AG04450 (cell line): ENCODE measurements at regions not wholly inside any gene's neighbourhood (a gene's known extent, or its start where the extent isn't known, plus 50 kb on each side); places are given as distances from the start of the nearest gene placed in this dataset.

Source experiments
- CTCF ChIA-PET: fragments of 300-600, 350-600 bp; formaldehyde crosslinking; extraction: SDS; loops from one replicate; lab custom pipeline; 2022; ENCODE audit warnings: antibody characterized with exemption, inconsistent platforms; lab: Charles Lee
- POLR2A ChIA-PET: fragments of 350-600 bp; formaldehyde crosslinking; extraction: SDS; loops from one replicate; lab custom pipeline; 2021; ENCODE audit warnings: antibody characterized with exemption, inconsistent platforms; lab: Yijun Ruan, JAX
- DNase-seq: peaks from one replicate; pipeline ENCODE4 v3.0.0-alpha.2; 2011; ENCODE audit warnings: low read depth, low spot score
- H3K27ac ChIP-seq: one replicate; pipeline ENCODE4 v1.5.1; 2012; ENCODE audit warnings: low read depth, low read length, control low read depth
- H3K27me3 ChIP-seq: one replicate; pipeline ENCODE4 v1.6.0; 2012; ENCODE audit warnings: low read length; ENCODE audit not compliant: control insufficient read depth, insufficient read depth
- H3K4me3 ChIP-seq: 2 replicates; pipeline ENCODE4 v1.5.1; 2011; ENCODE audit warnings: mild to moderate bottlenecking, low read depth, low read length, control low read depth
- H3K9me3 ChIP-seq: 2 replicates; pipeline ENCODE4 v1.5.1; 2012; ENCODE audit warnings: low read length; ENCODE audit not compliant: control insufficient read depth, insufficient read depth
- TF ChIP-seq, protein P1 (sequence below): IDR thresholded peaks from 2 replicates; pipeline ENCODE4 v1.5.1; 2011; ENCODE audit warnings: low read depth, low read length, control low read depth, inconsistent platforms

DNA sequence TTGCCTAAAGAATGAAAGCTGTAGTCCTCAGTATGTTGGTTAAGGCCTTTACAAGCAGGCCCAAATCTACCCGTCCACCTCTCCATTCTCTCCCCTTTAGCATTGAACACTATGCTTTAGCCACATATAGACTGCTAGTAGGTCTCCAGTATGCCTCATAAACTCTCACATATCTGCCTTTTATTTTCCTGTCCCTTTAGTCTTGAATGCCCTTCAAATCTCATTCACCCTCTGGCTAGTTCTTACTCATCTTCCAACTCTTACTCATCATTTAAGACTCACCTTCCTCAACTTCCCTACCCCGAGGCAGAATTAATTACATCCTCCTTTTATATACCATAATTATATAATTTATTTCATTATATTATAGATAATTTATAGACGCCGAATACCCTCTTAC lies 78.7 kb upstream of the TSPAN2 start:
- DNase-seq = no peak
- H3K4me3 ChIP-seq = no peak overlapping the region
- no peaks in the 10 kb centered on the region for H3K27me3 ChIP-seq
- no peaks in the 10 kb centered on the region for H3K9me3 ChIP-seq
- TF ChIP-seq, protein P1, sequence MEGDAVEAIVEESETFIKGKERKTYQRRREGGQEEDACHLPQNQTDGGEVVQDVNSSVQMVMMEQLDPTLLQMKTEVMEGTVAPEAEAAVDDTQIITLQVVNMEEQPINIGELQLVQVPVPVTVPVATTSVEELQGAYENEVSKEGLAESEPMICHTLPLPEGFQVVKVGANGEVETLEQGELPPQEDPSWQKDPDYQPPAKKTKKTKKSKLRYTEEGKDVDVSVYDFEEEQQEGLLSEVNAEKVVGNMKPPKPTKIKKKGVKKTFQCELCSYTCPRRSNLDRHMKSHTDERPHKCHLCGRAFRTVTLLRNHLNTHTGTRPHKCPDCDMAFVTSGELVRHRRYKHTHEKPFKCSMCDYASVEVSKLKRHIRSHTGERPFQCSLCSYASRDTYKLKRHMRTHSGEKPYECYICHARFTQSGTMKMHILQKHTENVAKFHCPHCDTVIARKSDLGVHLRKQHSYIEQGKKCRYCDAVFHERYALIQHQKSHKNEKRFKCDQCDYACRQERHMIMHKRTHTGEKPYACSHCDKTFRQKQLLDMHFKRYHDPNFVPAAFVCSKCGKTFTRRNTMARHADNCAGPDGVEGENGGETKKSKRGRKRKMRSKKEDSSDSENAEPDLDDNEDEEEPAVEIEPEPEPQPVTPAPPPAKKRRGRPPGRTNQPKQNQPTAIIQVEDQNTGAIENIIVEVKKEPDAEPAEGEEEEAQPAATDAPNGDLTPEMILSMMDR = no peak
- POLR2A ChIA-PET = no interaction called here
- peak overlapping the region; percentile 22 for H3K27ac ChIP-seq
- CTCF ChIA-PET = no interaction called here

DNA sequence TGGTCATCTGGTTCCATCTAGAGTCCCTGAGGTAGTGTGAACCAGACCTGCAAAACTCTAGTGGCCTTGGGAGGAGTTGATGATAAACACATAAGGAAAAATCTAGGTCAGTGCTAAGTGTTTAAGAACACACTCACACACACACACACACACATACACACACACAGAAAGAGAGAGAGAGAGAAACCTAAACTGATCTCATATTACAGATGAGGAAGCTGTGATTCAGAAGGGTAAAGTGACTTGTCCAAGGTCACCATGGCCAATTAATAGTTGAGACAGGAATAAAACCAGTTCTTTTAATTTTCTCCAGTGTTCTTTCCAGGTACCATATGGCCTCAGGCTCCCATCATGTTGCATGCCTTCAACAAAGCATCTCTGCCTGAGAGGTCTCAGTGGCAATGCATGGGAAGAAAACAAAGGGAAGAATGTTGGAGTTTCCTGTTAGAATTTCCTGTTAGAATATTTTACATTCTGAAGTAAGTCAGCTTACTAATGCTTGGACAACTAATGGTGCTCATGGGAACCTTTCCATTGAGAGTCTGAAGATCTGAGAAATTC lies 77.3 kb upstream of the TSPAN2 start:
- ChIA-PET POLR2A (no interaction called here), CTCF (interaction anchor here (0.6 to 0.7 kb wide), 2 partner anchors 24 to 25 kb away, joined by 3 read pairs; no protein-coding TSS in a partner anchor)
- Histone ChIP-seq H3K9me3 (no peaks in the 10 kb centered on the region), H3K27ac (no peak overlapping the region), H3K4me3 (no peak overlapping the region), H3K27me3 (no peaks in the 10 kb centered on the region)
- TF ChIP-seq, protein P1 = no peak
- no peak for DNase-seq

DNA sequence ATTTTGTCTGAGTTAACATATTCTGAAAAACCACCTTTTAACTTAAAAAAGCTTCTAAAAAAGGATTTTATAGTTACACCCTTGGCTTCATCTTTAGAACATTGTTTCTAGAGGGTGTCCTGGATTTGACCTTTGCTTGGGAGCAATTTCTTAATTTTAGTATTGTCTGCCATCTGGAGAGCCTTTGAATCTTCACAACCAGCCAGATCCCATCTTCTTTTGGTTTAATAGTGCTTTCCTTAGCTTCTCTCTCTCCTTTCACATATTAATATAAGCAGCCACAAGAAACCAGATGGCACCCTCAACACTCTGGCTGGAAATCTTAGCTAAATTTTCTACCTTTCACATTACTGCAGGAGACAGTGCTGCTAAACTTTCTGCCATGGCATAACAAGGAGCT lies 76.5 kb upstream of the TSPAN2 start:
- TF ChIP-seq, protein P1 = no peak
- no peak overlapping the region for H3K27ac ChIP-seq
- no peaks in the 10 kb centered on the region for H3K9me3 ChIP-seq
- H3K4me3 ChIP-seq = no peak overlapping the region
- DNase-seq = no peak
- ChIA-PET POLR2A (no interaction called here), CTCF (interaction anchor here (0.7 to 1.3 kb wide), 3 partner anchors 53 to 430 kb away, joined by 3 to 5 read pairs (median 5); no protein-coding TSS in a partner anchor)
- H3K27me3 ChIP-seq = no peaks in the 10 kb centered on the region

- H3K27ac ChIP-seq = no peak overlapping the region
- TF ChIP-seq, protein P1 = no peak
Measured at GRCh38 chr1:115164940-115165705, 75.8 kb upstream of the TSPAN2 start.

GRCh38 chr1:115164484-115164883 lies 75.2 kb upstream of the TSPAN2 start:
- no peak overlapping the region for H3K4me3 ChIP-seq
- ChIA-PET POLR2A (no interaction called here), CTCF (interaction anchor here (0.8 to 2.5 kb wide), 3 partner anchors 21 to 27 kb away, joined by 3 to 10 read pairs (median 4); no protein-coding TSS in a partner anchor)
- no peaks in the 10 kb centered on the region for H3K9me3 ChIP-seq
- TF ChIP-seq, protein P1 = no peak
- DNase-seq = no peak
- no peak overlapping the region for H3K27ac ChIP-seq
- H3K27me3 ChIP-seq = no peaks in the 10 kb centered on the region

More at GRCh38 chr1:115164940-115165705, 75.8 kb upstream of the TSPAN2 start:
- ChIA-PET CTCF (interaction anchor here (0.7 to 2.5 kb wide), 6 partner anchors 22 to 430 kb away, joined by 3 to 10 read pairs (median 4); no protein-coding TSS in a partner anchor), POLR2A (no interaction called here)
- Histone ChIP-seq H3K27me3 (no peaks in the 10 kb centered on the region), H3K4me3 (no peak overlapping the region), H3K9me3 (no peaks in the 10 kb centered on the region)
- DNase-seq = no peak
